NCI-H446 treated with DMSO at 0.1 percent for 48 hours (cell line): ENCODE measurements at regions not wholly inside any gene's neighbourhood (a gene's known extent, or its start where the extent isn't known, plus 50 kb on each side); places are given as distances from the start of the nearest gene placed in this dataset.

Experiments
- DNase-seq: peaks from one replicate; lab custom pipeline; 2025; lab: John Stamatoyannopoulos, UW

GRCh38 chr4:181559637-181560036 is 683.6 kb upstream of the TENM3 start:
- DNase-seq = no peak

DNA sequence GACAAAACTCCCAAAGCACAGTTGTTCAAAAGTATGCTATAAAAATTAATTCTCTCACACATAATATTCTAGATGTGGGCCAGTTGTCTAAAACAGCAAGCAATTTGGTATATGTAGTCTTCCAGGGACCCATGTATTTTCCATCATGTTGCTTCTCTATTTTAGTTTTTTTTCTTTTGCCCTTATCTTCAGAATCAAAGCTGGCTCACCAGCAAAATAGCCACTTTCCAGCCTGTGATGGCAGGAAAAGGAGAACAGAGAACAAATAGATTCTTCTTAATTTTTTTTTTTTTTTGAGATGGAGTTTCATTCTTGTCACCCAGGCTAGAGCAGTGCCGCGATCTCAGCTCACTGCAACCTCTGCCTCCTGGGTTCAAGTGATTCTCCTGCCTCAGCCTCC is 680.8 kb upstream of the TENM3 start:
- DNase-seq = no peak

- no peak for DNase-seq
These were observed 678.6 kb upstream of the TENM3 start for GRCh38 chr4:181564625-181565024.

DNA sequence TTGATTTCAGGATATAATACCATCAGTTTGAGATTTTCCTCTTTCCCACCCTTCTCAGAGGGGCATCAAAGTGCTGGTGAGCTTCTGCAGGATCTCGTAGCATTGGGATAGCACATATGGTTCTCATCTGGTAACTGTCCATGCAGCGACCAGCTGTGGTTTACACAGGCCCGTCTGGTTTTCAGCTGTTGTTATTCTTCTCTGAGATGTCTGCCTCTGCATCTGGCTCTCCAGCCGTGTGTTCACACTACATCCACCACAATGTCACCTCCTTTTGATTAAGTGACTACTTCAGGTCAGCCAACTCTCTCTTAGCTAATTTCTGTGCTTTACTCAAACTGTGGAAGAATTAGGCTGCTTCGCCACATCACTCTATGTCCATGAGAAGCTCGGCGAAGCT is 676.7 kb upstream of the TENM3 start:
- DNase-seq = no peak

DNA sequence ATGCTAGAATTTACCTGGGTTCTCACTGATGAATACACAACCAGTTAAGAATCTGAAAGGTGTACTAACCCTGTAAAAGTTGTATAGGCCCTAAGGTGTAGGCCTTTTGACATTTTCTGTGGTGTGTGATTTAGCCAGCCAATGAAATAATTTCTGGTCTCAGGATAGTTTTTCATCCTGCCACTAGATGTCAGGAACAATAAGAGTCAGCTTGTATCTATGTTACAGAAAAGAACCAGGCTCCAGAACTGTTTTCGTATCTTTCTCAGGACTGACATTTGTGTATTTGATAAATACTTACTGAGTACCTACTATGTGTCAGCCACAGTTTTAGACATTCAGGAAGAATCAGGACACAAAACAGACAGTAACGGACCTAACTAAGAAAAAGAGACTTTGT is 673.6 kb upstream of the TENM3 start:
- no peak for DNase-seq

- DNase-seq = no peak
These were observed 664.3 kb upstream of the TENM3 start for GRCh38 chr4:181578911-181579310.

GRCh38 chr4:181579486-181579885 is 663.7 kb upstream of the TENM3 start:
- no peak for DNase-seq

GRCh38 chr4:181581983-181582382 is 661.2 kb upstream of the TENM3 start:
- DNase-seq = no peak

DNA sequence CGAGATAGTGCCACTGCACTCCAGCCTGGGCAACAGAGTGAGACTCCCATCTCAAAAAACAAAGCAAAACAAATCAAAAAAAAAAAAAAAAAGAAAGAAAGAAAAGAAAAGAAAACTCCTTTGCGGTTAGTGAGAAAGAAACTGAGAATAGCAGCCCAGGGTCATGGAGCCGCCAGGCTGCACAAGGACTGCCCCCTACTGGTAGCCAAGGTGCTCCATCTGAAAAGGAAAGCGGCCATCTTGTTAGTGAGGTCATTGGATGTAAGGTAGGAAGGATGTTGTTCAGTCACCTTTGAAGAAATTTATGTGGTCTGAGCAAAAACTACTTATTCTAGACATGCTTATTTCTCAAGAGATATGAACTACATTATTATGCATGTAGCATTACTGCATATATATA is 660.6 kb upstream of the TENM3 start:
- no peak for DNase-seq

- DNase-seq = no peak
These were observed 654.4 kb upstream of the TENM3 start for GRCh38 chr4:181588733-181589302.

DNA sequence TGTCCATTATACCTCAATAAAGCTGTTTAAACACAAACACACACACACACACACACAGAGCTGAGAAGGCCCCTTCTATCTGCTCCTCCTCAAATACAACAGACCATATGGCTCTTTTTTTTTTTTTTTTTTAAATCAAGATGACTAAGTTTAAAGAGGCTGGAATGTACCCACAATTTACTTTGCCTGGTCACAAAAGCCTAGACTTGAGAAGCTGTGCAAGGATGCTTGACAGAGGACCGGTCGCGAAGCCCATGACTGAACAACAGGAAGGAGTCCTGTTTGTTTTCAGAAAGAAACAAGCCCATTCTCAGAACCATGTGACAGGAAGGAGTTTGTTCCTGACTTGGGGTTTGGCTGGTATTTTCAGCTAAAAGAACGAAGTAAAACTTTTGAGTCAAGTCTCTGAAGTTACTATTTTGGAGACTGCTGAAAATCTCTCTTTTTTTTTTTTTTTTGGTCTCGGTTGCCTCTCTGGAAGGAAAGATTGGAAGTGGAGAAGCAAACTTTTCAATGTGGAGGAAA is 650.9 kb upstream of the TENM3 start:
- DNase-seq = no peak

GRCh38 chr4:181593703-181594102 is 649.5 kb upstream of the TENM3 start:
- DNase-seq = no peak

GRCh38 chr4:181594188-181594587 is 649.0 kb upstream of the TENM3 start:
- no peak for DNase-seq

DNA sequence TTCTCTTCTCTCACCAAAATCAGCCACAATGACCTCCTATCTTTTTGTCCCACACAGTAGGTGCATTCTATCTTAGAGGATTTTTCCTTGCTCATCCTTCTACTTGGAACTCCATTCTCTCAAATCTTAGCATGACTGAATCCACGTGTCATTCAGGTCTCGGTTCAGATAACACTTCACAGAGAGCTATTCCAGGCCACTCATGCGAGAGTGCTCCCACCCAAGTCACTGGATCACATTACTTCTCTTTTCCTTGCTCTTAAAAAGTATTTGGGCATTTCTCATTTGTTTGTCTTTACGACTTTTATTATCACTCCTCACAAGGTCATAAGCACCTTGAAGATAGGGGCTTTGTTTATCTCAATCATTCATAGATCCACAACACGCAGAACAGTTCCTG is 647.5 kb upstream of the TENM3 start:
- DNase-seq = no peak

DNA sequence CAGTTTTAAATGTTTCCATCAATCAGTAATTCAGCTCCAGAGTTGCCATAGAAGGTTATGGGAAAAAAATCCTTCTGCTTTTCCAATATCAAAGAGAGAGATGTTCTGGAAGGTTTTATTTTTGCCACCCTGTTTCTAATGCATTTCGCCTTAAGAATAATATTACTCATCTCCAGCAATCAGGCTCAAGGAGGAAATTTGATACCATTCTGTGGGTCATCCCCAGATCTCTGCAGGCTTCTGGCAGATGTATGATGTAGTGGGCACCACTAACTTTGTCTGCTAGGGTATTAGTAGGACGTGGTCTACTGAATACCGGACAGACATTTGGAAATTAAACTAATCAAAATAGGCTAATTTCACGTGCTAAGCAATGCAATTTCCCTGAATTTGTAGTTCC is 645.4 kb upstream of the TENM3 start:
- no peak for DNase-seq

DNA sequence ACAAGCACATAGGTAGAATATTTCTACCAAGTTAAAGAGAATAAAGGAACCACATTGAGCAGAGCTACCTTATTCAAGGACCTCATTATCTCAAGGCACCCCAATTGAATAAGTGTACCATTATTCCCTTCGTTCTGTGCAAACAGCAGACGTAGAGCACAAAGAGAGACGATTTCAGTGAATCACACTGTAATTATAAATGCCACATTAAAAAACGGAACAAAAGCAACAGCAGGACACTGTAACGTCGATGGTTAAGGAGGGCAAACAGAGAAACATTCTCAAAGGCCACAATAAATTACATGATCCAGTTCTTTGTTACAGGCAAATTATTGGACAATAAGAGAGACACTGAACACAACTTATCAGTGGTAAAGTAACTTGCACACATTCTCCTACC is 644.1 kb upstream of the TENM3 start:
- no peak for DNase-seq

DNA sequence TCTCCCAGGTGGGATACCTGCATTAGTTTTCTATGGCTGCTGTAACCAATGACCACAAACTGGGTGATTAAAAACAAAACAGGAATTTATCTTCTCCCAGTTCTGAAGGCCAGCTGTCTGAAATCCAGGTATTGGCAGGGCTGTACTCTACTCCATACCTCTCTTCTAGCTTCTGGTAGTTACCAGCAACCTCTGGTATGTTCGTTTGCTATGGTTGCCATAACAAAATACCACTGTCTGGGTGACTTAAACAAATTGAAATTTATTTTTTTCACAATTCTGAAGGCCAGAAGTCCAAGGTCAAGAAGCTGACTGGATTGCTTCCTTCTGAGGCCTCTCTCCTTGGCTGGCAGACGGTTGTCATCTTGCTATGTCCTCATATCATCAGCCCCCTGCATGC is 642.1 kb upstream of the TENM3 start:
- no peak for DNase-seq

GRCh38 chr4:181604546-181604945 is 638.7 kb upstream of the TENM3 start:
- DNase-seq = no peak

- DNase-seq = no peak
These were observed 636.9 kb upstream of the TENM3 start for GRCh38 chr4:181606300-181606699.

GRCh38 chr4:181608181-181608580 is 635.0 kb upstream of the TENM3 start:
- no peak for DNase-seq

DNA sequence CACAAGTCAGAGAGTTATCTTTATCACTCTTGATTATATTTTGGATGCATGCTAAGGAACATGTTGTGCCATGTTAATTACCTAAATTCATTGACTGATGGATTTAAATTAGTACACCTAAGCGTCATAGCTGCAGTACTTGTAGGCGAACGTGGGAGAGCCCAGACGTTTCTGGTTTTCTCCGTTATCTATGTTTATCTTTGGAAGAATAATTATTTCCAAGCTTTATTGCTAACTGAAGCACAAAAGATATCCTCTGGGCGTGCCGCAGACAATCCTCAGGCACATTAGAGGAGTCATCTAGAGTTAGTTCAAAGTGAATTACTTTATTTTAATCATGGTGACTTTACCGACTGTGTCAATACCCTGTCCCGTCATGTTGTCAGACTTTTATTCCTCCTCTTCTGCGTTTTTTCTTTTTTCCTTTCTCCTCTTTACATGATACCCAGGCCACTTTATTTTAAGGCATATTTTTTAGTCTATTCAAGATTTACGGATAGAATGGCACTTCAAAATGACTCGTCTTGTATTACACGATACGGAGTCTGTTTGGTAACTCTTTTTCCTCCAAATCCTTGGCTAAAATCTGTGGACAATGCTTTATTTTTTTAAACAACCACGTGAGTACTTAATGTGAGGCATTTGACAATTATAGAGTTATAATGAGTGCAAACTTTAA is 632.0 kb upstream of the TENM3 start:
- no peak for DNase-seq

DNA sequence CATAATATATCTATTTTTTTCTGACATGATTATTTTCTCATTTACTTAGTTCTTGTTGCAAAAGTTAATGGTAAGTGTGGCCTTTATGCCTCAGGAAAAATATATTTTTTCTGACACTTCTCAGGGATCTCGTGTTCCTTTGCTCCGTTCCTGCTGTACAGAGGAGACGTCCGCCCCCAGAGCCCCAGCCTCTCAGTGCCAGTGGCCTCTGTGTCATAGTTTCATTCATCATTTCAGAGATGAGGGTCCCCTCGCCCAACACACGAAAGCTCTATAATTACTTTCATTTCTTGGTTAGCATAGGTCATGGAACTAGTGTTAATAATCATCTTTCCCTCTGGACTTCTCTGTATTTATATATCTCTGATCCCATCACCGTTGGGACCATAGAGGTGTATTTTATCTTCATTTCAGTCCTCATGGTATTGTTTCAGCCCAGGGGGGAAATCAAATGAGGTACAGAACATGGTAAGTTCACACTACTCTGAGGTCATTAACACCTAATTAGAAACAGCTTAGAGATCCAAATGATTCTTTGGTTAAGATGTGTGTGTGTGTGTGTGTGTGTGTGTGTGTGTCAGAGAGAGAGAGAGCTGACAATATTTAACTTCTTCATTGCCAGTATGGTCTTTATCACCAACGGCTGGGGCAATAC is 631.1 kb upstream of the TENM3 start:
- no peak for DNase-seq

- no peak for DNase-seq
These were observed 630.0 kb upstream of the TENM3 start for GRCh38 chr4:181613200-181613599.
